NB4 (cell line): ENCODE measurements at regions not wholly inside any gene's neighbourhood (a gene's known extent, or its start where the extent isn't known, plus 50 kb on each side); places are given as distances from the start of the nearest gene placed in this dataset.

ENCODE experiments used
- DNase-seq: peaks from one replicate; pipeline ENCODE4 v3.0.0; 2010; ENCODE audit warnings: low read depth
- H3K4me3 ChIP-seq: one replicate; pipeline ENCODE4 v1.5.1; 2011; ENCODE audit warnings: mild to moderate bottlenecking, low read depth, low read length, moderate library complexity
- CTCF ChIP-seq: IDR thresholded peaks from one replicate; pipeline ENCODE4 v1.5.1; 2012; ENCODE audit warnings: low read depth, low read length
- MYC ChIP-seq: IDR thresholded peaks from 2 replicates; pipeline ENCODE4 v1.6.1; 2011; ENCODE audit warnings: low read depth, low read length
- POLR2A ChIP-seq: IDR thresholded peaks from 2 replicates; pipeline ENCODE4 v1.6.1; 2011; ENCODE audit warnings: mild to moderate bottlenecking; ENCODE audit not compliant: insufficient read length; ENCODE audit errors: extremely low read depth
- TF ChIP-seq, protein P1 (sequence below): IDR thresholded peaks from 2 replicates; pipeline ENCODE4 v1.6.1; 2011; ENCODE audit warnings: low read depth, low read length

GRCh38 chr14:104343690-104344640, 205.6 kb downstream of the KIF26A start:
- DNase-seq: no peak
- H3K4me3 ChIP-seq: no peak overlapping the region
- no peak for TF ChIP-seq MYC
- no peak for TF ChIP-seq POLR2A
- TF ChIP-seq, protein P1, sequence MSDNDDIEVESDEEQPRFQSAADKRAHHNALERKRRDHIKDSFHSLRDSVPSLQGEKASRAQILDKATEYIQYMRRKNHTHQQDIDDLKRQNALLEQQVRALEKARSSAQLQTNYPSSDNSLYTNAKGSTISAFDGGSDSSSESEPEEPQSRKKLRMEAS: no peak
- TF ChIP-seq CTCF: no peak

GRCh38 chr14:104344818-104345620, 206.6 kb downstream of the KIF26A start:
- H3K4me3 ChIP-seq: no peak overlapping the region
- no peak for TF ChIP-seq POLR2A
- TF ChIP-seq, protein P1: no peak
- no peak for TF ChIP-seq MYC
- TF ChIP-seq CTCF: no peak
- no peak for DNase-seq

DNA sequence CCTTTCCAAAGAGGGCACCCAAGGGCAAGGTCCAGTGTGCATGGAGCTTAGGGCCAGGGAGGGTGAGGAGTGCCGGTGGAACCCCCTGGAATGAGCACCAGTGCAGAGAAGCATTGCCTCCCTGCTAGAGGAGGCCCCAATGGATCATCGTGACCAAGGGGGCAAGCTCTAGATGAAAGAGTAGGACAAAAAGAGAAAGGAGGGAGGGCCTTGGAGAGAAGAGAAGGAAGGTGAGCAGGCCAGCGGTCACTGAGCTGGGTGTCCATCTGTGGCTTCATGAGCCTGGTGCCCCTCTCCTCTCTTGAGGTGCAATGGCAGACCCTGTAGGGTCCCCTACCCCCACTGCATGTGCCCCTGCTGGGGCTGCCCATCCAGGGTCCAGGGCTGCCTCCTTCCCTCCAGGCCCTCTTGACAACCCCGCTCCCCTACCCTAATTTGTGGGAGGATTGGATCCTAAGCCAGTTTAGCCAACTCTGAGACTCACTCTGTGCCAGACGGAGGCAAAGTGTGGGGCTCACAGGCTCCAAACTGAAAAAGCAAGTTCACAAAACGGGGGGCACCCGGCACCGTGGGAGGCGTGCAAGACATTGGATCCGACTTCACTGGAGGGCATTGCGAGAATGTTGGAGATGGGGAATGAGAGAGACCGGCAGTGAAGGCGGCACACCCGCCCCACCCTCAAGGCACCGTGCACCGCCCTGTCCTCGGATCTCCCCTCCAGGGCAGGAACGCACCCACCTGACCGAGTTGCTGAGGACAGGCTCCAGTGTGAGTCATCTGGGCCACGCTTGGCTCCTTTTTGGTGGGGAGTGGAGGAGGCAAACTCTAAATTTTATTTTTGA, 207.5 kb downstream of the KIF26A start:
- H3K4me3 ChIP-seq: no peak overlapping the region
- TF ChIP-seq CTCF (no peak), POLR2A (no peak), MYC (no peak)
- TF ChIP-seq, protein P1: no peak
- DNase-seq: no peak

- no peak for TF ChIP-seq POLR2A
- no peak for TF ChIP-seq MYC
- TF ChIP-seq, protein P1: no peak
- no peak for TF ChIP-seq CTCF
- H3K4me3 ChIP-seq: no peak overlapping the region
- DNase-seq: no peak
Observed at GRCh38 chr14:104346608-104347007, 208.2 kb downstream of the KIF26A start.

GRCh38 chr14:104348741-104349140, 210.4 kb downstream of the KIF26A start:
- TF ChIP-seq CTCF (no peak), MYC (no peak), POLR2A (no peak)
- TF ChIP-seq, protein P1: no peak
- no peak for DNase-seq
- no peak overlapping the region for H3K4me3 ChIP-seq
